ENCODE measurements at regions not wholly inside any gene's neighbourhood (a gene's known extent, or its start where the extent isn't known, plus 50 kb on each side); places are given as distances from the start of the nearest gene placed in this dataset.

DNA sequence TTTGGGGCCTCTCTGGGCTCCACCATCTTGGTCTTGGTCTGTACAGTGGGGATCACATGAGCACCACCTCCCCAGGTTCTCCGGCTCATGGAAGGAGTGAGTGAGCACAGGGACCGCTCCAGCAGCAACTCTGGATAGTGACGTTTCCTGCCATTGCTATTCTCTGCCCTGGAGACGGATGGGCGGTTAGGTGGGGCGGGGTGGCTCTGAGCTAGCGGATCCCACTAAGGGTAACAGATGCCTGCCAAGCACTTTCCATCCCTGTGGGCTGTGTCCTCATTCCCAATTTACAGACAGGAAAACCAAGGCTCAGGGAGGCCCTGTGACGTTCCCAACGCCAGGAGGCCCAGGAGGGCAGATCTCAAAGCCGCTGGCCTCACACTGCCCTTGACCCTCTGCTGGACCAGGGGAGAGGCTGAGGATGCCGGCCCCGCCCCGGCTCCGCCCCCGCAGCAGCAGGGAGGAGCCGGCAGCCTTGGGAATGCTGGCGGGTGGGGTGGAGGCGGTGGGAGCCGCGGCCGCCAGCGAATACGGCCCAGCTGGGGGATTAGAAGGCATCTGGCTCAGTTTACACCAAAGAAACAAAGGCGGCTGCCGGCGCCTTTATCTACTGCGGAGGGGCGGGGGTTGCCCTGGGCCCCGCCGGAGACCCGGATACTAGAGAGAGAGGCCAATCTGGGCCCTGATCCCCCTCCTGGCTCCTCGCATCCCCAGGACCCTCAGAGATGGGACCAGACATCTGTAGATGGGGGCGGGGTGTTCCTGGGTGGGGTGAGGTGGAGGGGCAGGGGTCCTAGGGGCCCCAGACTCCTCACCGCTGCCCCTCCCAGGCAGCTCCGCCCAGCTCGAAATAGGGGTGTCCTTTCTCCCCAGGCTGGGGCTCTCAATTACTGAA is 122.3 kb upstream of the CIBAR2 start:
- Histone ChIP-seq H3K27ac (no peak overlapping the region), H3K4me1 (ENCODE audit: control insufficient read depth in 1 of 2, insufficient read depth in 1 of 2, low read depth in 1 of 2, low read length in 1 of 2) (no peaks in the 10 kb centered on the region), H3K27me3 (peaks cover 79% of the 10 kb centered on the region), H3K4me3 (ENCODE audit: low read depth in 1 of 2, low read length in 1 of 2) (no peak overlapping the region), H3K36me3 (no peaks in the 10 kb centered on the region), H3K9me3 (no peaks in the 10 kb centered on the region)
- no peak for TF ChIP-seq CTCF (IDR thresholded peaks at IDR 0.05)

GRCh38 chr16:85235991-85236817 is 123.9 kb upstream of the CIBAR2 start:
- H3K27me3 ChIP-seq, result peaks cover 79% of the 10 kb centered on the region
- H3K4me3 ChIP-seq (ENCODE audit: low read depth in 1 of 2, low read length in 1 of 2), result no peak overlapping the region
- H3K27ac ChIP-seq, result no peak overlapping the region
- no peaks in the 10 kb centered on the region for H3K9me3 ChIP-seq
- H3K4me1 ChIP-seq (ENCODE audit: control insufficient read depth in 1 of 2, insufficient read depth in 1 of 2, low read depth in 1 of 2, low read length in 1 of 2), result no peaks in the 10 kb centered on the region
- TF ChIP-seq CTCF (IDR thresholded peaks at IDR 0.05), result no peak
- H3K36me3 ChIP-seq, result no peaks in the 10 kb centered on the region

DNA sequence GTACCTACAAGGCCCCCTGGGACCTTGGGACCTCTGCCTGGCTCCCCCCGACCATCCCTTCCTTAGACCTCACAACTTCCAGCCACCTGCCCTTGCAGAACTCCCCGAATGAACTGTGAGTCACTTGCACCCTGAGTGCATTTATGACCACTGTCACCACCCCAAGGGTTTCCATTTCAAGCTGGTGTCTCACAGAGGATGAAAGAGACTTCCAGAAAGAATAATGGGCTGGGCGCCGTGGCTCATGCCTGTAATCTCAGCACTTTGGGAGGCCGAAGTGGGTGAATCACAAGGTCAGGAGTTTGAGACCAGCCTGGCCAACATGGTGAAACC is 124.5 kb upstream of the CIBAR2 start:
- no peak overlapping the region for H3K27ac ChIP-seq
- H3K4me3 ChIP-seq (ENCODE audit: low read depth in 1 of 2, low read length in 1 of 2), result no peak overlapping the region
- H3K4me1 ChIP-seq (ENCODE audit: control insufficient read depth in 1 of 2, insufficient read depth in 1 of 2, low read depth in 1 of 2, low read length in 1 of 2), result no peaks in the 10 kb centered on the region
- no peaks in the 10 kb centered on the region for H3K36me3 ChIP-seq
- peaks cover 77% of the 10 kb centered on the region for H3K27me3 ChIP-seq
- no peak for TF ChIP-seq CTCF (IDR thresholded peaks at IDR 0.05)
- no peaks in the 10 kb centered on the region for H3K9me3 ChIP-seq

GRCh38 chr16:85237817-85238216 is 125.5 kb upstream of the CIBAR2 start:
- Histone ChIP-seq H3K36me3 (no peaks in the 10 kb centered on the region), H3K27me3 (peaks cover 67% of the 10 kb centered on the region), H3K4me1 (ENCODE audit: control insufficient read depth in 1 of 2, insufficient read depth in 1 of 2, low read depth in 1 of 2, low read length in 1 of 2) (no peaks in the 10 kb centered on the region), H3K4me3 (ENCODE audit: low read depth in 1 of 2, low read length in 1 of 2) (no peak overlapping the region), H3K9me3 (no peaks in the 10 kb centered on the region), H3K27ac (no peak overlapping the region)
- TF ChIP-seq CTCF (IDR thresholded peaks at IDR 0.05), result no peak

- no peak overlapping the region for H3K4me3 ChIP-seq (ENCODE audit: low read depth in 1 of 2, low read length in 1 of 2)
- no peaks in the 10 kb centered on the region for H3K36me3 ChIP-seq
- no peaks in the 10 kb centered on the region for H3K9me3 ChIP-seq
- peaks cover 63% of the 10 kb centered on the region for H3K27me3 ChIP-seq
- no peaks in the 10 kb centered on the region for H3K4me1 ChIP-seq (ENCODE audit: control insufficient read depth in 1 of 2, insufficient read depth in 1 of 2, low read depth in 1 of 2, low read length in 1 of 2)
- TF ChIP-seq CTCF (IDR thresholded peaks at IDR 0.05), result no peak
- H3K27ac ChIP-seq, result no peak overlapping the region
Measured at GRCh38 chr16:85238233-85238647, 126.0 kb upstream of the CIBAR2 start.
